ENCODE measurements at regions not wholly inside any gene's neighbourhood (a gene's known extent, or its start where the extent isn't known, plus 50 kb on each side); places are given as distances from the start of the nearest gene placed in this dataset.

DNA sequence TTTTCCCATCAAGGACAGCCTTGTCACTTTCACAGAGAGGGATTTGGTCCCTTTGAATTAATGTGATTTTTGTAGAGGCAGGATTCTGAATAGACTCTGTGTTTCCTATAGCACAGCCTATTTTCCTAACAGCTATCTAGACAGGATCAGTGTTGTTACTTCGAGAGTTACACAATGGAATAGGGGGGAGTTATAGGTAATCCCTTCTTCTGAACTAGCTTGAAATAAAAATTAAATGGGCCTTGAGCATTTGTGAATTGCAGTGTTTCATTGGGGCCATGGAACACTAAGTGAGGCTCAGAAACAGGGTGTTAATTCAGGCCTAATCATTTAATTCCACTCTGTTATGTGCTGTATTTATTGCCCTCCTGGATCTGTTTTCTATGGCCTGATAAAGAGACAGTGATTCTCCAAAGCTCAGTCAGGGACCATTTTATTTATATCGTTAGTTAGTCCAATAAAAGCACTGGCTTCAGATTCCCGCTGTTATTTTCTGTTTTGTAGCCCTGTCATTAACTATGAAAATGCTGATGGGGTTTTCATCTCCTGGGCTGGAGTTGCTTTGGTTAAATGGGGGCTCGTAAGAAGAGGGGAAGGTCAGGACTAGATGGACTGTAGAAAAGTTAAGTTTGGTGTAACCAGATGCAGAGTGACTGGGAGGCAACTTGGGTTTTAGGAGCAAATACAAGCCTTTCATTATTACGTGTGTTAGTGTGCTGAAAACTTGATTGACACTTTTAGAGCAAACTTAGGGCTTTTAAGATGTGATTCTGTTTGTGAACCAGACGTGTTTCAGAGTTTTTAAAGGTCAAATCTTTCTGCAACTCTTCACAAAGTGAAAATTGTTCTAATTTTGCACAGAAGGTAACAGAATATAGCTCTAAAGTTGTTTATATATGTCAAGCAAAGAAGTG lies 461.0 kb upstream of the HNRNPA3 start:
- TF ChIP-seq, protein P1, sequence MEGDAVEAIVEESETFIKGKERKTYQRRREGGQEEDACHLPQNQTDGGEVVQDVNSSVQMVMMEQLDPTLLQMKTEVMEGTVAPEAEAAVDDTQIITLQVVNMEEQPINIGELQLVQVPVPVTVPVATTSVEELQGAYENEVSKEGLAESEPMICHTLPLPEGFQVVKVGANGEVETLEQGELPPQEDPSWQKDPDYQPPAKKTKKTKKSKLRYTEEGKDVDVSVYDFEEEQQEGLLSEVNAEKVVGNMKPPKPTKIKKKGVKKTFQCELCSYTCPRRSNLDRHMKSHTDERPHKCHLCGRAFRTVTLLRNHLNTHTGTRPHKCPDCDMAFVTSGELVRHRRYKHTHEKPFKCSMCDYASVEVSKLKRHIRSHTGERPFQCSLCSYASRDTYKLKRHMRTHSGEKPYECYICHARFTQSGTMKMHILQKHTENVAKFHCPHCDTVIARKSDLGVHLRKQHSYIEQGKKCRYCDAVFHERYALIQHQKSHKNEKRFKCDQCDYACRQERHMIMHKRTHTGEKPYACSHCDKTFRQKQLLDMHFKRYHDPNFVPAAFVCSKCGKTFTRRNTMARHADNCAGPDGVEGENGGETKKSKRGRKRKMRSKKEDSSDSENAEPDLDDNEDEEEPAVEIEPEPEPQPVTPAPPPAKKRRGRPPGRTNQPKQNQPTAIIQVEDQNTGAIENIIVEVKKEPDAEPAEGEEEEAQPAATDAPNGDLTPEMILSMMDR (IDR thresholded peaks at IDR 0.05; ENCODE audit: insufficient read depth in 1 of 2, low read depth in 1 of 2, low read length in 1 of 2, severe bottlenecking in 1 of 2, unreplicated experiment in 1 of 2): no peak
- H3K4me1 ChIP-seq: no peaks in the 10 kb centered on the region
- H3K9me3 ChIP-seq: no peaks in the 10 kb centered on the region
- intact Hi-C loops (cut with micrococcal nuclease; ENCODE audit: unreplicated experiment): no loop called here
- Mint-ChIP-seq H3K9me3 (ENCODE audit: unreplicated experiment) (no peaks in the 10 kb centered on the region), H3K4me1 (ENCODE audit: low read depth, unreplicated experiment) (no peaks in the 10 kb centered on the region), H3K27me3 (ENCODE audit: insufficient read depth, unreplicated experiment) (peaks cover 11% of the 10 kb centered on the region), H3K27ac (ENCODE audit: unreplicated experiment) (no peak overlapping the region), H3K4me3 (ENCODE audit: unreplicated experiment) (no peak overlapping the region), H3K36me3 (ENCODE audit: insufficient read depth, unreplicated experiment) (no peaks in the 10 kb centered on the region)
- ChIA-PET CTCF (no interaction called here), POLR2A (no interaction called here)
- H3K36me3 ChIP-seq (ENCODE audit: control insufficient read depth, insufficient read depth, low read length): no peaks in the 10 kb centered on the region
- H3K4me3 ChIP-seq (ENCODE audit: low read depth, low read length): no peak overlapping the region
- no TSS peak for BruUV-seq (replicated peaks)
- H3K27me3 ChIP-seq (replicated peaks; ENCODE audit: control insufficient read depth, insufficient read depth, low read length): no peaks in the 10 kb centered on the region
- no peak for DNase-seq

DNA sequence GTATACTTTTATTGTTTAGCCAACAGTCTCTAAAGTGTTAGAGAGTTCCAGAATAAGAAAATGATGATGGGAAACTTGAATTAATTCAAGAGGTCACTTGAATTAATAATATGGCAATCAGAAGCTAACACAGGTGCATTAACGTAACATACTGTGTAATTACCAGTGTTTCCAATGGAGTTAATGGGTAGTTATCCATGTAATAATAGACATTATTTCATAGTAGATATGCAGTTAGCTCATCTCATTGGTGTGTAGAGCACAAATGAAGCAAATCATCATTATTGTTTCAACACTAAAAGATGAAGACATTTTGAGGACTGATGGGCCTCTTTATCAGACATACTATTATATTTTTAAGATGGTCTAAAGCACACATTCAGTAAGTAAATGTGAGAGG lies 460.3 kb upstream of the HNRNPA3 start:
- Histone ChIP-seq H3K4me1 (no peaks in the 10 kb centered on the region), H3K36me3 (ENCODE audit: control insufficient read depth, insufficient read depth, low read length) (no peaks in the 10 kb centered on the region), H3K4me3 (ENCODE audit: low read depth, low read length) (no peak overlapping the region), H3K27me3 (replicated peaks; ENCODE audit: control insufficient read depth, insufficient read depth, low read length) (no peaks in the 10 kb centered on the region), H3K9me3 (no peaks in the 10 kb centered on the region)
- intact Hi-C loops (cut with micrococcal nuclease; ENCODE audit: unreplicated experiment): no loop called here
- Mint-ChIP-seq H3K9me3 (ENCODE audit: unreplicated experiment) (no peaks in the 10 kb centered on the region), H3K4me1 (ENCODE audit: low read depth, unreplicated experiment) (no peaks in the 10 kb centered on the region), H3K27me3 (ENCODE audit: insufficient read depth, unreplicated experiment) (peaks cover 11% of the 10 kb centered on the region), H3K4me3 (ENCODE audit: unreplicated experiment) (no peak overlapping the region), H3K36me3 (ENCODE audit: insufficient read depth, unreplicated experiment) (no peaks in the 10 kb centered on the region), H3K27ac (ENCODE audit: unreplicated experiment) (no peak overlapping the region)
- ChIA-PET POLR2A (no interaction called here), CTCF (no interaction called here)
- DNase-seq: no peak
- BruUV-seq (replicated peaks): no TSS peak
- TF ChIP-seq, protein P1 (IDR thresholded peaks at IDR 0.05; ENCODE audit: insufficient read depth in 1 of 2, low read depth in 1 of 2, low read length in 1 of 2, severe bottlenecking in 1 of 2, unreplicated experiment in 1 of 2): no peak

GRCh38 chr2:176753205-176753604 lies 459.4 kb upstream of the HNRNPA3 start:
- H3K4me3 Mint-ChIP-seq (ENCODE audit: unreplicated experiment): no peak overlapping the region
- CTCF ChIA-PET: no interaction called here
- intact Hi-C loops (cut with micrococcal nuclease; ENCODE audit: unreplicated experiment): no loop called here
- peaks cover 11% of the 10 kb centered on the region for H3K27me3 Mint-ChIP-seq (ENCODE audit: insufficient read depth, unreplicated experiment)
- POLR2A ChIA-PET: no interaction called here
- Histone ChIP-seq H3K27me3 (replicated peaks; ENCODE audit: control insufficient read depth, insufficient read depth, low read length) (no peaks in the 10 kb centered on the region), H3K4me3 (ENCODE audit: low read depth, low read length) (no peak overlapping the region), H3K9me3 (no peaks in the 10 kb centered on the region), H3K36me3 (ENCODE audit: control insufficient read depth, insufficient read depth, low read length) (no peaks in the 10 kb centered on the region), H3K4me1 (no peaks in the 10 kb centered on the region)
- H3K9me3 Mint-ChIP-seq (ENCODE audit: unreplicated experiment): no peaks in the 10 kb centered on the region
- no TSS peak for BruUV-seq (replicated peaks)
- H3K36me3 Mint-ChIP-seq (ENCODE audit: insufficient read depth, unreplicated experiment): no peaks in the 10 kb centered on the region
- DNase-seq: no peak
- TF ChIP-seq, protein P1 (IDR thresholded peaks at IDR 0.05; ENCODE audit: insufficient read depth in 1 of 2, low read depth in 1 of 2, low read length in 1 of 2, severe bottlenecking in 1 of 2, unreplicated experiment in 1 of 2): no peak
- no peaks in the 10 kb centered on the region for H3K4me1 Mint-ChIP-seq (ENCODE audit: low read depth, unreplicated experiment)
- H3K27ac Mint-ChIP-seq (ENCODE audit: unreplicated experiment): no peak overlapping the region

Data from Caco-2 (cell line).